Kidney epithelial cell (primary cell): ENCODE measurements at regions not wholly inside any gene's neighbourhood (a gene's known extent, or its start where the extent isn't known, plus 50 kb on each side); places are given as distances from the start of the nearest gene placed in this dataset.

ENCODE experiments used
- DNase-seq: peaks from one replicate; pipeline ENCODE4 v3.0.0-alpha.2; 2010; ENCODE audit warnings: low read depth
- H3K27me3 ChIP-seq: 2 replicates; pipeline ENCODE4 v1.6.0; 2011; ENCODE audit warnings: low read length; ENCODE audit not compliant: control insufficient read depth, insufficient read depth
- H3K36me3 ChIP-seq: 2 replicates; pipeline ENCODE4 v1.5.1; 2011; ENCODE audit warnings: low read length; ENCODE audit not compliant: control insufficient read depth, insufficient read depth
- H3K4me3 ChIP-seq: 2 replicates; pipeline ENCODE4 v1.5.1; 2011; ENCODE audit warnings: low read depth, mild to moderate bottlenecking, control low read depth, low read length
- CTCF ChIP-seq: IDR thresholded peaks from 2 replicates; pipeline ENCODE4 v1.5.1; 2011; ENCODE audit warnings: mild to moderate bottlenecking, moderate library complexity, low read length, control low read depth, inconsistent platforms; ENCODE audit not compliant: insufficient read depth, poor library complexity, severe bottlenecking

GRCh38 chr1:221921936-221922335, 180.0 kb upstream of the DUSP10 start:
- Histone ChIP-seq H3K27me3 (no peaks in the 10 kb centered on the region), H3K4me3 (no peak overlapping the region), H3K36me3 (no peaks in the 10 kb centered on the region)
- no peak for TF ChIP-seq CTCF
- DNase-seq = no peak

DNA sequence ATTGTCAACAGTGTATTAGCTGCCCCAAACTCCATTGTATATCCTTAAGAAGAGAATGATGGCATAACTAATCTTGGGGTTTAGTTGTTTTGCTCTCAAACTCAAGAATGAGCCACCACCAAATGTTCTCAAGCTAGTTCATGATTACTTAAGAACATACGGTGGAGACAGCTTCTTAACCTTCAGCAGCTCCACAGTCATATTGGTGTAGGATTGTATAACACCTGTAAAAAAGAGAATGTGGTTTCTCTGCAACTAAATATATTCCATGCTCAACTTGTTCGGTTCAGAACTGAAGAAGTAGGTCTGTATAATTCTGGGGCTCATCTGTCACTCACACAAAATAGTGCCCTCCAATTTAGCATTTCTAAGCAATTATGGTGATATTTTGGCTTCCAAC, 177.9 kb upstream of the DUSP10 start:
- DNase-seq = no peak
- Histone ChIP-seq H3K36me3 (no peaks in the 10 kb centered on the region), H3K4me3 (no peak overlapping the region), H3K27me3 (no peaks in the 10 kb centered on the region)
- no peak for TF ChIP-seq CTCF

GRCh38 chr1:221919341-221919740, 177.5 kb upstream of the DUSP10 start:
- no peaks in the 10 kb centered on the region for H3K27me3 ChIP-seq
- no peak for DNase-seq
- no peak for TF ChIP-seq CTCF

GRCh38 chr1:221916176-221916575, 174.3 kb upstream of the DUSP10 start:
- TF ChIP-seq CTCF = no peak
- Histone ChIP-seq H3K36me3 (no peaks in the 10 kb centered on the region), H3K27me3 (no peaks in the 10 kb centered on the region), H3K4me3 (no peak overlapping the region)
- DNase-seq = no peak

More at GRCh38 chr1:221919341-221919740, 177.5 kb upstream of the DUSP10 start:
- Histone ChIP-seq H3K36me3 (no peaks in the 10 kb centered on the region), H3K4me3 (no peak overlapping the region)

GRCh38 chr1:221915764-221916163, 173.9 kb upstream of the DUSP10 start:
- DNase-seq = no peak
- no peaks in the 10 kb centered on the region for H3K36me3 ChIP-seq
- H3K4me3 ChIP-seq = no peak overlapping the region
- TF ChIP-seq CTCF = no peak
- H3K27me3 ChIP-seq = no peaks in the 10 kb centered on the region

DNA sequence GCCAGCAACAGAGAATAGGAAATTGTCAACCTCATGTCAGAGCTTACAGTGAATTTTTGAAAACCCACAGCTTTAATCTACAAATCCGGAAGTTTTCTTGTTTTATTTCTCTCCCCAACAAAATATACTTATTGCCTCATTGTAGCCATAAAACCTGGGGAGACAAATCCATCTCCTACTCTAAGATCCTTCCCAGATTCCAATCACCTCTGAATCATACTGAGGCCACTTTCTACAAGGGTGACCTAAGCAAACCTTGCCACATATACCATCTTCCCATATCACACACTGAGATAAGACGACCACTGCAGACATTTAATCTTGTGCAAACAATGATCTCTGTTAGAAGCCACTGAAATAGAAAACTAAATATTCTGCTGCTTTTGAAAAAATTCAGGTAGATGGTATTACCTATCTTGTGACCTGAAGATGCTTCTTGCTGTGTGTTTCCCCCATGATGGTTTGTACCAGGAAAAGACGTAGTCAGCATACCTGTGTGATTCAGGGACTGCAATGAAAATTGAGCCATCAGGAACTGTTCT, 171.5 kb upstream of the DUSP10 start:
- TF ChIP-seq CTCF = no peak
- Histone ChIP-seq H3K36me3 (no peaks in the 10 kb centered on the region), H3K4me3 (no peak overlapping the region), H3K27me3 (no peaks in the 10 kb centered on the region)
- DNase-seq = no peak
